HG03280 (cell line): ENCODE measurements at regions not wholly inside any gene's neighbourhood (a gene's known extent, or its start where the extent isn't known, plus 50 kb on each side); places are given as distances from the start of the nearest gene placed in this dataset.

Experiments
- ATAC-seq: cut with Tn5 transposase; IDR thresholded peaks from one replicate; pipeline ENCODE4 v1.9.1; 2021; ENCODE audit warnings: mild to moderate bottlenecking, moderate library complexity; ENCODE audit not compliant: unreplicated experiment

DNA sequence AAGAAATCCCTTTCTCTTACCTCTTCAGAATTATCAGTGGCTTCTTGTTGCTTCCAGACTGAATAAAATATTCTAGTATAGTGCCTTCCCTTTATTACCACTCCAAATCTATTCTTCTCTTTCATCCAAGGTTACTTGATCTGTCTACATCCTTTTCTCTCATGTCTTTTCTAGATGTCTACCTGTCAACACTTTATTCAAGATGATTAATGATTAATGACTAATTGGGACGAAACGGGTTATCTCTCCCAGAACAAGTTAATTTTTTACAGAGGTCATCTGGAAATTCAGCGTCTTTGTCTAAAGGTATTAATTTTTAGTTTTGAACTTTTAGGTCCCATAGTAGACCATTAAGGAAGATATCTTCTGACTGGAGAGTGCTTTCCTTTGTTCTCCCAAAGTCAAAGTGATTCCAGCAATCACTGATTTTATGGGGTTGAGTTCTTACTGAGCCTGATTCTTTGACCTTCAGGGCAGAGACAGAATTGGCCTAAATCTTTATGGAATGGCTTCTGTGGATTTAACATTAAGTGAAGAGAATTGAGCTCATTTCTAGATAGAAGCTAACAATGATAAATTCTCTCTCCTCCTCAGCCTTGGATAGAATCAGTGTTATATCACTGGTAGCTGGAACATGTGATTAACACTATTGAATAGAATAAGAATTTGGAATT, 335.4 kb upstream of the TEX13C start:
- no peak for ATAC-seq

DNA sequence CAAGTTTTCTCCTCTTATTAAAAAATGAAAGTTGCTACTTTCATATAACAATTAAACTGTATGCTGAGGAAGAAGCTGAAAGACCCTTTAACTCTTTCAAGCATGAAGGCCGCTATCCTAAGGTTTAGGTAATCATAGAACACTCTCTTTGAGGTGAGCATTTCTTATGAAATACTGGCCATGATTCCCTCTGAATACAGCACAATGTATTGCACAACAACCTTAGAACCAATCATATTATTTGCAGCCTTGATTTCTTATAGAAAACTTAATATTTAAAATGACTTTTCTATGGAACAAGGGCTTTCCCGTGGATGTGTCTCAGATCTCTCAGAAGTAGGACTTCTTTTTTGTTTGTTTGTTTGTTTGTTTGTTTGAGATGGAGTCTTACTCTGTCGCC, 333.4 kb upstream of the TEX13C start:
- no peak for ATAC-seq

DNA sequence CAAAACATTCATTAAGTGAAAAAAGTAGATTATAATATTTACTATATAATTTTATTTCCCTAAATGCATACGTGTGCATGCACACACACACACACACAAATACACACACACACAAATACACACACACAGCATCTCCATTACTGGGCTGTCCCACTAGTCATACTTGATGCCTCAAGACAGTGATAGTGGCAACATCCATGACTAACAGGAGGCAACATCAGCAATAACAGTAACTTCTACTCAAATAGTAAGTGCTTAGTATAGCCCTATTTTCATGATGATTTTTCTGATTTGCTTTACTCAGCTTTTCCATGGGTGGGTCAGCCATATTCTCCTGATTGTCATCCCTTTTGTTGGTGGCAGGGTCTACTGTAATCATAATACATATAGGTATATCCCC, 325.9 kb upstream of the TEX13C start:
- ATAC-seq: no peak

DNA sequence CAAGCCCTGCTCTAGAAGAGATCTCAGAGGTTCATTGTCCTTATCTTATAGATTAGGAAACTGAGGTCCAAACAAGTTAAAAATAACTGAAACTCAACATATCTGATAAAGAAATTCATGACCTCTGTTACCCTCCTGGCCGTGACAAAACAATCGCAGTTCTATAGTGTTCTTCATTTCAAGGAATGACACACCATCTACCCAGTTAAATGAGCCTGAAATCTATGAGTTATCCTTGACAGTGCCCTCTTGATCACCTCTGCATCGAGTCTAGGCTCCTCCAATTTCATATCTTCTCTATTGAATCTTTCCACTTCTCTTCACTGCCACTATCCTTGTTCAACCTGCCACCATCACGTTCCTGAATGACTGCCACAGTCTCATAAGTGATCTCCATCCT, 325.3 kb upstream of the TEX13C start:
- no peak for ATAC-seq

DNA sequence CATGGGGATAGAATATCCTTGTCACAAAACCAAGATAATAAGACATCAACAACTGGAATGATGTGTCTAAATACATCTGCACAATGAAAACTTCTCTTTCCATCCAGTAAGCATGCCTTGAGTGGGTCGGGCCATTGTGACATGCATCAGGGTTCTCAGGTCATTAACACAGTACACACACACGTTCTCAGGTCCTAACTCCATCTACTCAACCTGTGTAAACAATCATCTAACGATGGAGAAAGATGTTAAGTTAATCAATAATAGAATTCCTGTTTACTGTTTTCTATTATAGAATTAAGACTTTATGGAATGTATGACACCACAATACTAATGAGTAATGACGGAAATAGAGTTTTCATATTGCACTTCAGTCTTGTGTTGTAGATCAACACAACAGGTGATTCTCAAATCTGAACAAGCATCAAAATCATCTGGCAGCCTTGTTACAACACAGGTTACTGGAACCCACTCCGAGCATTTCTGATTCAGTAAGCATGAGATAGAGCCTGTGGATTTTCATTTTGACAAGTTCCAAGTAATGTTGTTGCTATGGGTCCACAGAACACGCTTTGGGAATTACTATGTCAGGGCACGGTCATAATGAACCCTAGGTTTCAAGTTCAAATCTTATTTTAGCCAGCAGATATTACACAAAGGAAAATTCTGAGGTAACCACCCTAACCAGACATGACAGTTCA, 315.8 kb upstream of the TEX13C start:
- ATAC-seq: no peak

DNA sequence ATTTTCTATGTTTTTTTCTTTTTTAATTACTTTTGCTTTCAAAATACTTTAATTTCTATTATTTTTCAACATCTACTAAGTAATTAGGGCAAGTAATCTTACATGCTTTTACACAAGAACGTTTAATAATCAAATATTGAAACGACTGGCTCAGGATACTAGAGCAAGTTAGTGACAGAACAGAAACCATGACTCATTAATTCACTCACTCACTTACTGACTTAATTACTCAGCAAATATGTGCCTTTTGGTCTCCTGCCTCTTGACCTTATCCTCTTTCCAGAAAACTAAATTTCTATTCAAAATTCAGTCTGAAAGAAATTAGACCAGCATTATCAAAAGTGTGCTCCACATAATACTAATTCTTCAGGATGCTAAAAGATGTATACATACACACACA, 314.9 kb upstream of the TEX13C start:
- ATAC-seq: no peak

DNA sequence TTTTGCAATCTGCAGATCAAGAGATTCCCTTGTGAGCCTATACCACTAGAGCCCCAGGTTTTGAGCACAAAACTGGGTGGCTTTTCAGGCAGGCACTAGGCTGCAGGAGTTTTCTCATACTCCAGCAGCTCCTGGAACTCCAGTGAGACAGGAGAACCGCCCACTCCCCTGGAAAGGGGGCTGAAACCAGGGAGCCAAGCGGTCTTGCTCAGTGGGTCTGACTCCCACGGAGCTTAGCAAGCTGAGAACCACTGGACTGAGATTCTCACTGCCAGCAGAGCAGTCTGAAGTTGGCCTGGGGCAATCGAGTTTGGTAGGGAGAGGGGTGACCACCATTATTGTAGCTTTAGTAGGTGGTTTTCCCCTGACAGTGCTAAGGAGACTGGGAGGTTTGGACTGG, 313.8 kb upstream of the TEX13C start:
- no peak for ATAC-seq

DNA sequence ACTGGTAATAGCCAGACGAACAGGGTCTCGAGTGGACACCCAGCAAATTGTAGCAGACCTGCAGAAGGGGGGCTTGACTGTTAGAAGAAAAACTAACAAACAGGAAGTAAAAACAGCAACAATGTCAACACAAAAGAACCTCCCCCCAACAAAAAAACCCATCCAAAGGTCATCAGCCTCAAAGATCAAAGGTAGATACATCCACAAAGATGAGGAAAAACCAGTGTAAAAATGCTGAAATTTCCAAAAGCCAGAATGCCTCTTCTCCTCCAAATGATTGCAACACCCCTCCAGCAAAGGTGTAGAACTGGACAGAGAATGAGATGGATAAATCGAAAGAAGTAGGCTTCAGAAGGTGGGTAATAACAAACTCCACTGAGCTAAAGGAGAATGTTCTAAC, 313.0 kb upstream of the TEX13C start:
- no peak for ATAC-seq

DNA sequence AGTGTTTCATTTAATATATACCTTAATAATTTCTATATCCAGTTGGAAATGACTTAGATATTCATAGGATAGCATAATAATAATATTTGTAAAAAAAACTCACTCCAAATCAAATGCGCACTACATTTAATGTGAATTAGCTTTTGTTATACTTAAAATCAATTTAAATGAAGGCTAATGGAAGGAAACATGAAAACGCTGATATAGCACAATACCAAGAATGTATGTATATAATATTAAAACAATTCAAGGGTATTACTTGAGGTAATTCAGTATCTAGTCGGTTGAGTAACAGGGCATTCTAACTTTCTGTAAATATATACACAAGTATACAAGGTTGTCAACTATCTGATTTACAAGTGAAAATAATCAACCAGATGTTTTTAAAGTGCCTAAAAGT, 307.1 kb upstream of the TEX13C start:
- no peak for ATAC-seq

DNA sequence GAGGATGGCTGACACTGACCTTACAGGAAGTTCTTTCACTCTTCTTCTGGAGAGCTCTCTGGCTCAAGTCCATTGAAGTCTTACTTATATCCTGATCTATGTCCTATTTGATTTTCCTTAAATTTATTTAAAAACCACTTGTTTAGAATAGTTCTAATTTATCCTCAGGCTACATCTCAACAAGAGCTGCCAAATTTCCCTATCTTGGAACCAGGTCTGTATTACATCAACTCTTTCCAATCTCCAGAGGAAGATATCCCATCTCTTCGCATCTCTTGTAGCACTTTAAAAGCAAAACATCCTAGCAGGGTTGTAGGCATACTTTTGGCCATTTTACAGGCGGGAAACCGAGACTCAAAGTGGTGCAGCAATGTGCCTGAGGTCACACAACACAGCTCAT, 290.5 kb upstream of the TEX13C start:
- ATAC-seq: no peak
